Spleen (tissue), 11 donors: ENCODE measurements at regions not wholly inside any gene's neighbourhood (a gene's known extent, or its start where the extent isn't known, plus 50 kb on each side); places are given as distances from the start of the nearest gene placed in this dataset.

Source experiments
- DNase-seq: peaks from one replicate; pipeline ENCODE4 v3.0.0-alpha.2; 2020
- H3K27ac ChIP-seq, 8 donors: fragments of 200-600 bp; sonication (generic) in 7 of 8; 1 replicate in 4 of 8; 2 replicates in 4 of 8; pipeline versions ENCODE4 v1.5.0 to v1.8.0; 2016 to 2021; ENCODE audit warnings: inconsistent platforms in 4 of 8, mild to moderate bottlenecking in 4 of 8, moderate library complexity in 1 of 8
- H3K27me3 ChIP-seq, 7 donors: fragments of 200-600 bp; sonication (generic) in 6 of 7; replicated peaks in 1 of 7; 1 replicate in 4 of 7; 2 replicates in 3 of 7; pipeline versions ENCODE4 v1.5.0 to v1.8.0; 2016 to 2021; ENCODE audit warnings: inconsistent platforms in 3 of 7, mild to moderate bottlenecking in 1 of 7
- H3K36me3 ChIP-seq, 6 donors: fragments of 200-600 bp; sonication (generic) in 5 of 6; 1 replicate in 4 of 6; 2 replicates in 2 of 6; pipeline versions ENCODE4 v1.5.0 to v1.8.0; 2016 to 2021; ENCODE audit warnings: inconsistent platforms in 2 of 6
- H3K4me1 ChIP-seq, 6 donors: fragments of 200-600 bp; sonication (generic) in 5 of 6; 1 replicate in 3 of 6; 2 replicates in 3 of 6; pipeline versions ENCODE4 v1.5.0 to v1.8.0; 2016 to 2021; ENCODE audit warnings: inconsistent platforms in 3 of 6
- H3K4me3 ChIP-seq, 8 donors: fragments of 200-600 bp; sonication (generic) in 7 of 8; 1 replicate in 4 of 8; 2 replicates in 4 of 8; pipeline versions ENCODE4 v1.5.0 to v1.8.0; 2016 to 2021; ENCODE audit warnings: inconsistent platforms in 4 of 8, mild to moderate bottlenecking in 4 of 8, moderate library complexity in 2 of 8
- H3K9me3 ChIP-seq, 8 donors: fragments of 200-600 bp; sonication (generic) in 7 of 8; 1 replicate in 4 of 8; 2 replicates in 4 of 8; pipeline versions ENCODE4 v1.5.0 to v1.8.0; 2016 to 2021; ENCODE audit warnings: inconsistent platforms in 4 of 8
- CTCF ChIP-seq, 11 experiments: fragments of 200-600 bp in 7 of 11; fragments of 450-650 bp in 4 of 11; sonication (generic) in 4 of 11; IDR thresholded peaks in 8 of 11; conservative IDR thresholded peaks in 3 of 11; 1 replicate in 7 of 11; 2 replicates in 4 of 11; pipeline versions ENCODE4 v1.4.0 to v1.8.0; 2016 to 2021; ENCODE audit warnings: antibody characterized with exemption in 11 of 11, inconsistent platforms in 4 of 11, mild to moderate bottlenecking in 1 of 11
- POLR2A ChIP-seq, 3 donors: fragments of 450-650 bp; IDR thresholded peaks; one replicate each; pipeline ENCODE4 v1.5.1; 2017; ENCODE audit warnings: antibody characterized with exemption in 3 of 3, mild to moderate bottlenecking in 1 of 3
- POLR2AphosphoS5 ChIP-seq, 3 donors: sonication (generic); formaldehyde crosslinking; IDR thresholded peaks; one replicate each; pipeline ENCODE4 v1.5.1; 2017; ENCODE audit warnings: antibody characterized with exemption in 3 of 3
- WGBS, 5 donors: extraction: QIAGEN DNeasy Blood & Tissue Kit in 3 of 5; methylation state at CpG; one replicate each; pipeline versions ENCODE4 v1.1.5 to v1.1.7; 2013 to 2018; 5-methylcytosine and 5-hydroxymethylcytosine counted together
- intact Hi-C: fragments of 100-400 bp; cut with DNase I; formaldehyde crosslinking; loops from one replicate; pipeline ENCODE4 v1.15.0; 2023; ENCODE audit warnings: low total_unique reads
- donor health status: healthy with polysubstance abuse.
- donor health status: DM: no; HTN: no; CAD: no; lungs with moderate emphysema.
- donor health status: DM: no; HTN: no; CAD: no.
- donor health status: Bipolar disorder and iron deficiency.
- donor health status: healthy.
- donor health status: DM: no; HTN: no; CAD: no.
- donor health status: DM: yes; HTN: yes; CAD: no.

GRCh38 chr18:28793901-28794300 is 617.0 kb upstream of the CDH2 start:
- no peak for TF ChIP-seq POLR2AphosphoS5 (IDR thresholded peaks at IDR 0.05)
- no peak for TF ChIP-seq POLR2A (IDR thresholded peaks at IDR 0.05)
- no peak for TF ChIP-seq CTCF (IDR thresholded peaks at IDR 0.05 in 8 of 11, conservative IDR thresholded peaks at IDR 0.05 in 3 of 11)
- no peaks in the 10 kb centered on the region for H3K27me3 ChIP-seq
- H3K27ac ChIP-seq, result no peak overlapping the region
- no peak for DNase-seq
- no peaks in the 10 kb centered on the region for H3K36me3 ChIP-seq
- intact Hi-C loops, result no loop called here
- H3K9me3 ChIP-seq, result no peaks in the 10 kb centered on the region
- peaks cover 0 to 5% (median 0%) of the 10 kb centered on the region in 6 donors for H3K4me1 ChIP-seq
- WGBS, 5 donors, result 55 to 86% (median 72%) methylated on average over 1 of the region's 1 CpG
- no peak overlapping the region for H3K4me3 ChIP-seq

- intact Hi-C loops, result no loop called here
- Histone ChIP-seq H3K36me3 (no peaks in the 10 kb centered on the region), H3K27ac (no peak overlapping the region), H3K27me3 (no peaks in the 10 kb centered on the region), H3K9me3 (no peaks in the 10 kb centered on the region), H3K4me3 (no peak overlapping the region), H3K4me1 (peaks cover 0 to 5% (median 0%) of the 10 kb centered on the region in 6 donors)
- TF ChIP-seq CTCF (IDR thresholded peaks at IDR 0.05 in 8 of 11, conservative IDR thresholded peaks at IDR 0.05 in 3 of 11) (no peak), POLR2A (IDR thresholded peaks at IDR 0.05) (no peak), POLR2AphosphoS5 (IDR thresholded peaks at IDR 0.05) (no peak)
- 30 to 52% (median 39%) methylated on average over 4 of the region's 4 CpGs for WGBS, 5 donors
- DNase-seq, result no peak
These were observed 615.6 kb upstream of the CDH2 start for GRCh38 chr18:28792404-28793086.

- Histone ChIP-seq H3K9me3 (no peaks in the 10 kb centered on the region), H3K27me3 (no peaks in the 10 kb centered on the region), H3K27ac (no peak overlapping the region), H3K4me3 (no peak overlapping the region), H3K4me1 (peaks cover 0 to 5% (median 0%) of the 10 kb centered on the region in 6 donors), H3K36me3 (no peaks in the 10 kb centered on the region)
- TF ChIP-seq POLR2AphosphoS5 (IDR thresholded peaks at IDR 0.05), result no peak
- TF ChIP-seq CTCF (IDR thresholded peaks at IDR 0.05 in 8 of 11, conservative IDR thresholded peaks at IDR 0.05 in 3 of 11), result no peak
- TF ChIP-seq POLR2A (IDR thresholded peaks at IDR 0.05), result no peak
- 59 to 85% (median 69%) methylated on average over 2 of the region's 2 CpGs for WGBS, 5 donors
- no peak for DNase-seq
- intact Hi-C loops, result no loop called here
These were observed 614.2 kb upstream of the CDH2 start for GRCh38 chr18:28791101-28791500.

GRCh38 chr18:28789502-28789901 is 612.6 kb upstream of the CDH2 start:
- intact Hi-C loops, result no loop called here
- Histone ChIP-seq H3K9me3 (no peaks in the 10 kb centered on the region), H3K4me1 (peaks cover 0 to 5% (median 0%) of the 10 kb centered on the region in 6 donors), H3K27ac (no peak overlapping the region), H3K27me3 (no peaks in the 10 kb centered on the region), H3K4me3 (no peak overlapping the region), H3K36me3 (no peaks in the 10 kb centered on the region)
- DNase-seq, result no peak
- WGBS, 5 donors, result 81 to 85% (median 83%) methylated on average over 5 of the region's 5 CpGs
- TF ChIP-seq CTCF (IDR thresholded peaks at IDR 0.05 in 8 of 11, conservative IDR thresholded peaks at IDR 0.05 in 3 of 11) (no peak), POLR2AphosphoS5 (IDR thresholded peaks at IDR 0.05) (no peak), POLR2A (IDR thresholded peaks at IDR 0.05) (no peak)
